ENCODE measurements at regions not wholly inside any gene's neighbourhood (a gene's known extent, or its start where the extent isn't known, plus 50 kb on each side); places are given as distances from the start of the nearest gene placed in this dataset.
A peak's percentile ranks its signal among the peaks of the same experiment; 100 is the strongest.

- Histone ChIP-seq H3K9me3 (peaks cover 5% of the 10 kb centered on the region; the same call in 1 of the 3 replicates), H3K27ac (peak overlapping the region; percentile 26 to 41; a peak in 4 of 6 replicates), H3K4me1 (0 out of 3 replicates have a peak, but pooled peaks cover 3% of the 10 kb centered on the region), H3K4me2 (no peak overlapping the region), H3K4me3 (no peak overlapping the region)
- FAIRE-seq (no peak), DNase-seq (ENCODE audit: low read depth in 1 of 2, low spot score in 1 of 2) (no peak), ATAC-seq (no peak)
- WGBS (ENCODE audit: missing lambda C conversion rate), result 64% methylated on average over 8 of the region's 8 CpGs
- ChIA-PET POLR2A (no interaction called here), CTCF (interaction anchor here (0.6 to 17.1 kb wide), 43 partner anchors 9 to 1813 kb away, joined by 3 to 565 read pairs (median 6); partner anchors contain the start of gene BCAS4)
- TF ChIP-seq HDAC2 (IDR thresholded peaks at IDR 0.05) (no peak), RCOR1 (IDR thresholded peaks at IDR 0.05; ENCODE audit: low read depth, low read length) (no peak), PHF8 (IDR thresholded peaks at IDR 0.05; ENCODE audit: borderline replicate concordance, low read depth) (no peak), REST (IDR thresholded peaks at IDR 0.05) (no peak), NR3C1 (IDR thresholded peaks at IDR 0.05) (no peak), HOXB13 (CRISPR knock-in tag; IDR thresholded peaks at IDR 0.05; ENCODE audit: low read depth) (no peak), SREBF2 (IDR thresholded peaks at IDR 0.05) (no peak), FOSL2 (IDR thresholded peaks at IDR 0.05) (no peak), FOSL2 (CRISPR knock-in tag; IDR thresholded peaks at IDR 0.05) (no peak), CBX8 (IDR thresholded peaks at IDR 0.05) (no peak), POLR2A (IDR thresholded peaks at IDR 0.05; ENCODE audit: low read length) (no peak), CHD4 (IDR thresholded peaks at IDR 0.05; ENCODE audit: borderline replicate concordance) (no peak), USF2 (IDR thresholded peaks at IDR 0.05) (no peak)
Observed at GRCh38 chr20:51306081-51306480, 236.4 kb downstream of the NFATC2 start.

GRCh38 chr20:51305316-51306052 is 237.0 kb downstream of the NFATC2 start:
- DNase-seq (ENCODE audit: low read depth in 1 of 2, low spot score in 1 of 2) (no peak), ATAC-seq (no peak), FAIRE-seq (no peak)
- CTCF ChIA-PET, result interaction anchor here (0.6 to 17.1 kb wide), 25 partner anchors 8 to 648 kb away, joined by 3 to 565 read pairs (median 6); no protein-coding TSS in a partner anchor
- WGBS (ENCODE audit: missing lambda C conversion rate), result 23% methylated on average over 6 of the region's 6 CpGs
- TF ChIP-seq BCL3 (IDR thresholded peaks at IDR 0.05) (no peak), HOXB5 (CRISPR knock-in tag; IDR thresholded peaks at IDR 0.05) (no peak), RCOR1 (IDR thresholded peaks at IDR 0.05; ENCODE audit: low read depth, low read length) (no peak), ZNF302 (CRISPR knock-in tag; IDR thresholded peaks at IDR 0.05) (no peak), RNF2 (IDR thresholded peaks at IDR 0.05; ENCODE audit: borderline replicate concordance, low read depth) (no peak), EP300 (IDR thresholded peaks at IDR 0.05) (no peak), KDM1A (IDR thresholded peaks at IDR 0.05; ENCODE audit: low read depth) (no peak), TFCP2L1 (CRISPR knock-in tag; IDR thresholded peaks at IDR 0.05) (no peak), TP53 (CRISPR knock-in tag; IDR thresholded peaks at IDR 0.05) (no peak), FOXS1 (CRISPR knock-in tag; IDR thresholded peaks at IDR 0.05) (no peak)
- Histone ChIP-seq H3K4me1 (0 out of 3 replicates have a peak, but pooled peaks cover 3% of the 10 kb centered on the region), H3K9me3 (peaks cover 5% of the 10 kb centered on the region; the same call in 1 of the 3 replicates), H3K27ac (no peak overlapping the region), H3K4me3 (no peak overlapping the region), H3K4me2 (no peak overlapping the region)
- POLR2A ChIA-PET, result no interaction called here
